ENCODE measurements at regions not wholly inside any gene's neighbourhood (a gene's known extent, or its start where the extent isn't known, plus 50 kb on each side); places are given as distances from the start of the nearest gene placed in this dataset.

- TF ChIP-seq CTCF (IDR thresholded peaks at IDR 0.05) (no peak), POLR2A (IDR thresholded peaks at IDR 0.05) (no peak)
Observed at GRCh38 chr21:32209580-32209979, 69.3 kb downstream of the MIS18A start.

Measured in lower leg skin (tissue), 3 donors.